ENCODE measurements at regions not wholly inside any gene's neighbourhood (a gene's known extent, or its start where the extent isn't known, plus 50 kb on each side); places are given as distances from the start of the nearest gene placed in this dataset.
"Not testable (repeated sequence)": the region's sequence is repeated elsewhere in the genome, so short reads cannot be mapped to it uniquely, and the experiment has no call there.

- no peak for TF ChIP-seq POLR2A (IDR thresholded peaks at IDR 0.05; ENCODE audit: low read depth, low read length)
- no peak for FAIRE-seq
- DNase-seq (ENCODE audit: insufficient read length, low spot score): no peak
These were observed 413.7 kb downstream of the PPP3CA start for GRCh38 chr4:100933628-100934027.

DNA sequence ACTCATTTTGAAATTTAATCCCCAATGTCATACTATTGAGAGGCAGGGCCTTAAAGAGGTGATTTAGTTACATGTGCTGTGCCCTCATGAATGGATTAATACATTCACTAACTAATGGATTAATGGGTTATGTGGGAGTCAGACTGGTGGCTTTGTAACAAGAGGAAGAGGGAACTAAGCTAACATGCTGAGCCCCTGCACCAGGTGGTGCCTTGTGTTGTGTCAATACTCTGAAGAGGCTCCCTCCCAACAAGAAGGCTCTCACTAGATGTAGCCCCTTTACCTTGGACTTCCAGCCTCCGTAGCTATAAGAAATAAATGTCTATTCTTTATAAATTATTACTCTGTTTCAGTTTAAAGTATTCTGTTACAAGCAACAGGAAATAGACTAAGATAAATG lies 411.9 kb upstream of the EMCN start:
- TF ChIP-seq POLR2A (IDR thresholded peaks at IDR 0.05; ENCODE audit: low read depth, low read length): no peak
- DNase-seq (ENCODE audit: insufficient read length, low spot score): no peak
- FAIRE-seq: no peak

GRCh38 chr4:100929135-100929534 lies 411.3 kb upstream of the EMCN start:
- FAIRE-seq (no peak), DNase-seq (ENCODE audit: insufficient read length, low spot score) (no peak)
- TF ChIP-seq POLR2A (IDR thresholded peaks at IDR 0.05; ENCODE audit: low read depth, low read length): no peak

- FAIRE-seq (no peak), DNase-seq (ENCODE audit: insufficient read length, low spot score) (no peak)
- no peak for TF ChIP-seq POLR2A (IDR thresholded peaks at IDR 0.05; ENCODE audit: low read depth, low read length)
These were observed 408.4 kb upstream of the EMCN start for GRCh38 chr4:100926039-100926717.

DNA sequence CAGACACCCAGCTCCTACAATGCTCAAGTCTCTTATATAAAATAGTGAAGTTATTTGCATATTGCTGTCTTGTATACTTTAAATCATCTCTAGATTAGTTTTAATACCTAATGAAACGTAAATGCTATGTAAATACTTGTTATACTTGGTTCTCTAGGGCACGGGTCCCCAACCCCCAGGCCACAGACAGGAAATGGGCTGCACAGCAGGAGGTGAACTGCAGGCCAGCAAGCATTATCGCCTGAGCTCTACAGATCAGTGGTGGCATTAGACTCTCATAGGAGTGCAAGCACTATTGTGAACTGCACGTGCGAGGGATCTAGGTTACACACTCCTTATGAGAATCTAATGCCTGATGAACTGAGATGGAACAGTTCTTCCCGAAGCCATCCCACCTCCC lies 395.9 kb upstream of the EMCN start:
- no peak for TF ChIP-seq POLR2A (IDR thresholded peaks at IDR 0.05; ENCODE audit: low read depth, low read length)
- FAIRE-seq (no peak), DNase-seq (ENCODE audit: insufficient read length, low spot score) (no peak)

DNA sequence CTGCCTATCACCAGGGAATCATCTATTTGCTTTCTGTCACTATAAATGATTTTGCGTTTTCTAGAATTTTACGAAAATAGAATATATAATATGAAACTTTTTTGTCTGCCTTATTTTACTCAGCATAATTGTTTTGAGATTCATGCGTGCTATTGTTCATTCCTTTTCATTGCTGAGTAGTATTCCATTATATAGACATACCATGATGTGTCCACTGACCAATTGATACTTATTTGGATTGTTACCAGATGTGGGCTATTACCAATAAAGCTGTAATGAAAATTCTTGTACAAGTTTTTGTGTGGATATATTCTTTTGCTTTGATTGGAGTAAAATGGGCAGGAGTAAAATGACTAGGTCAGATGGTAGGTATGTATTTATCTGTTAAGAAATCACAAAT lies 390.7 kb upstream of the EMCN start:
- no peak for TF ChIP-seq POLR2A (IDR thresholded peaks at IDR 0.05; ENCODE audit: low read depth, low read length)
- FAIRE-seq (no peak), DNase-seq (ENCODE audit: insufficient read length, low spot score) (no peak)

DNA sequence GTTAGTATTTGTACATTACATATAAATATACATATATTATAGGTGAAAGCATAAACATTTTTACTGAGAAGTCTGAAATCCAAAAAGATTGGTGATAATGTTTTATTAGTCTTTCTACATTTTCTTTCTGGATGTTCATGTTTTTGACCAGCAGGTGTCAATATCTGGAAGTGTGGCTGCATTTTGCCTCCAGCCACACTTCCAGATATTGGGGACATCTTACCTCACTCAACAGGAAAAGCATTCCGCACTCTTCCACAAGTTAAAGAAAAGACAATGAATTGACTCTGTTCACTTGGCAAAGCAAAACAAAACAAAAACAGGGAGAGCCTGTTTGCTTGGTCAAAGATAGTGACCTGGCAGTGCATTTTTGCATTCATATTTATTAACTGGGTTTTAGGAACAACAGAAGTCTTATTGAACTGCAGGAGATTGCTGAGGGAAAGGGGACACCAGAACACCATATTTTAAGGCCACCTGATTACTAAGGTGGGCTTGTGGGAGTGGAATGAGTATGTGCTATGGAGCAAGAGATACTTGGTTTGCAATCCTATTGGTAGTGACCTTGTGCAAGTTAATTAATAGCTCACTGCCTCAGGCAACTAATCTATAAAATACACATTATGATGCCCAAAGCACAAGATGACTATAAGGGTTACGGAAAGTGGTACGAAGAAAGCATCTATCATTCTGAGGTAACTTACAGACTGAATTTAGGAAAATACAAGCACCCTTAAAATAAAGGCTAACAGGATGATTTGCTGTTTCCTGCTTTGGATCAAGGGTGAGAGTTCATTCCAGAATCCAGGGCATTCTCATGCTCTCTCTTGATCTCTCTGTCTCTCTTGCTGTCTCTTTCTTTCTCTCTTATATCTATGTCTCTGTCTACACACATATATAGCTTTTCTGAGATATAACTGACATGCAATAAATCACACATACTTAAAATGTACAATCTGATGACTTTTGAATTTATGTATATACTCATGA lies 389.9 kb upstream of the EMCN start:
- FAIRE-seq: no peak
- DNase-seq (ENCODE audit: insufficient read length, low spot score): no peak
- TF ChIP-seq POLR2A (IDR thresholded peaks at IDR 0.05; ENCODE audit: low read depth, low read length): no peak

DNA sequence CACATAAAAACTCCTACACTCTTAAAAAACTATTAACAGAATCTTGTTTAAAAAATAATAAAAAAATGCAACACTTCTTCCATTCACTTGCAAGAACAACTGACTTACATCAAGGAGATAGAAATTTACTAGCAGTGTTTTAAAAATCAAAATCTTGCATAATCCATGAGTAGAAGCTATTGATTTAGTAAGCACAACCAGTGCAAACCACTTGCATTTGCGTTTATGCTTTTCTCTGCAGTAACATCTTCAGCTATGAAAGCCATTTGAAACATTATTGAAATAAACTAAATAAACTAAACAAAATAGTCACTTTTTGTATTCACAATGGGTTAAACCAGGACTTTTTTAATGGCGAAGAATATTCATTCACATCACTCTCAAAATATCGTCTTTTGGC lies 389.2 kb upstream of the EMCN start:
- no peak for TF ChIP-seq POLR2A (IDR thresholded peaks at IDR 0.05; ENCODE audit: low read depth, low read length)
- DNase-seq (ENCODE audit: insufficient read length, low spot score) (no peak), FAIRE-seq (no peak)

GRCh38 chr4:100900945-100901344 lies 383.1 kb upstream of the EMCN start:
- not testable (repeated sequence) for FAIRE-seq; DNase-seq (ENCODE audit: insufficient read length, low spot score)

GRCh38 chr4:100900134-100900533 lies 382.3 kb upstream of the EMCN start:
- TF ChIP-seq POLR2A (IDR thresholded peaks at IDR 0.05; ENCODE audit: low read depth, low read length): no peak
- DNase-seq (ENCODE audit: insufficient read length, low spot score) (no peak), FAIRE-seq (no peak)

DNA sequence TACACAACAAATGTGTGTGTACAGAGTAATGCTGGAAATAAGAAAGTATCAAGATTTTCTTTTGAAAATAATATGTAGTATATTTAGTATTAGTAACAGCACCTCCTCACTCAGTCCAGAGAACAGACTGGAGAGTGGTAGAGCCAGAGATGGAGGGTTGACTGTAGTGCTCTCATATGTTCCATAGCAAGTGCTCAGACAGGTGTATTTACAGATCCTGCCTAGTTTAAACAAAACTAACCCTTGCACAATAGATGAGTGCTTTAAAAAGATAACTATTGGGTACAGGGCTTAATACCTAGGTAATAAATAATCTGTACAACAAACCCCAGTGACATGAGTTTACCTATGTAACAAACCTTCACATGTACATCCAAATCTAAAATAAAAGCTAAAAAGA lies 381.0 kb upstream of the EMCN start:
- no peak for TF ChIP-seq POLR2A (IDR thresholded peaks at IDR 0.05; ENCODE audit: low read depth, low read length)
- DNase-seq (ENCODE audit: insufficient read length, low spot score): no peak

DNA sequence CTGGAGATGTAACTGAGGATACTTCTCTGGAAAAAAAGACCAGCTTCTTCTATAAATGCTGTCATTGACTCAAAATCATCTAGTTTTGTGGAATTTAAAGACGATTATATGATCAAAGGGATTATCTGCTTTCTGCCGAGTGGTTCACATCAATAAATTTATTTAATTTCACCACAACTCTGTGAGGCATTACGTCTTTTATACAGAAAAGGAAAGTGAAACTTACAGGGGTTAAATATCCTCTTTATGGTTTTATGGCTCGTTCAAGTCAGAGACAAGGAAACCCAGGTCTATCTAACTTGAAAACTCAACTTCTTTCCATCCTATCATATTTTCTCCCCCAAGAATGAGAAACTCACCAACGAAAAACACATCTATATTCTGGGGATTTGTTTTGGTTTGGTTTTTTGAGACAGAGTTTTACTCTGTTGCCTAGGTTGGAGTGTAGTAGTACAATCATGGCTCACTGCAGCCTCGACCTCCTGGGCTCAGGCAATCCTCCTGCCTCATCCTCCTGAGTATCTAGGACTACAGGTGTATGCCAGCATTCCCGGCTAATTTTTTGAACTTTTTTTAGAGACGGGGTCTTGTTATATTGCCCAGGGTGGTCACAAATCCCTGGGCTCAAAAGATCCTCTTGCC lies 377.9 kb upstream of the EMCN start:
- FAIRE-seq: peak; percentile 41
- no peak for TF ChIP-seq POLR2A (IDR thresholded peaks at IDR 0.05; ENCODE audit: low read depth, low read length)
- DNase-seq (ENCODE audit: insufficient read length, low spot score): no peak

More for the DNA sequence above, 381.0 kb upstream of the EMCN start:
- no peak for FAIRE-seq

- no peak for TF ChIP-seq POLR2A (IDR thresholded peaks at IDR 0.05; ENCODE audit: low read depth, low read length)
- no peak for DNase-seq (ENCODE audit: insufficient read length, low spot score)
- FAIRE-seq: no peak
These were observed 376.6 kb upstream of the EMCN start for GRCh38 chr4:100894339-100894870.

GRCh38 chr4:100891808-100892207 lies 374.0 kb upstream of the EMCN start:
- FAIRE-seq: no peak
- no peak for DNase-seq (ENCODE audit: insufficient read length, low spot score)
- no peak for TF ChIP-seq POLR2A (IDR thresholded peaks at IDR 0.05; ENCODE audit: low read depth, low read length)

All from H54 (cell line).